Stomach (tissue), 8 donors: ENCODE measurements at regions not wholly inside any gene's neighbourhood (a gene's known extent, or its start where the extent isn't known, plus 50 kb on each side); places are given as distances from the start of the nearest gene placed in this dataset.

Experiments used
- DNase-seq, 2 donors: peaks; one replicate each; pipeline versions ENCODE4 v3.0.0 to v3.0.0-alpha.2; 2013 to 2019
- H3K27ac ChIP-seq, 5 donors: fragments of 200-600 bp in 4 of 5; sonication (generic) in 4 of 5; one replicate each; pipeline ENCODE4 v1.5.1; 2013 to 2019; ENCODE audit warnings: mild to moderate bottlenecking in 1 of 5, moderate library complexity in 1 of 5
- H3K27me3 ChIP-seq, 3 donors: fragments of 200-600 bp; sonication (generic); one replicate each; pipeline ENCODE4 v1.5.1; 2017 to 2019; ENCODE audit warnings: mixed run types in 1 of 3
- H3K36me3 ChIP-seq, 4 donors: fragments of 200-600 bp; sonication (generic); 1 replicate in 3 of 4; 2 replicates in 1 of 4; pipeline ENCODE4 v1.5.1; 2016 to 2019
- H3K4me1 ChIP-seq, 4 donors: fragments of 200-600 bp; sonication (generic); one replicate each; pipeline ENCODE4 v1.5.1; 2016 to 2019
- H3K4me3 ChIP-seq, 4 donors: fragments of 200-600 bp; sonication (generic) in 3 of 4; one replicate each; pipeline ENCODE4 v1.5.1; 2016 to 2019; ENCODE audit warnings: mild to moderate bottlenecking in 1 of 4
- H3K9me3 ChIP-seq, 4 donors: fragments of 200-600 bp; sonication (generic); one replicate each; pipeline ENCODE4 v1.5.1; 2016 to 2019
- EP300 ChIP-seq: sonication (generic); formaldehyde crosslinking; IDR thresholded peaks from one replicate; pipeline ENCODE4 v1.6.1; 2017; ENCODE audit warnings: antibody characterized with exemption
- POLR2A ChIP-seq, 4 donors: fragments of 450-650 bp; IDR thresholded peaks; one replicate each; pipeline ENCODE4 v1.6.1; 2016; ENCODE audit warnings: antibody characterized with exemption in 4 of 4, control low read depth in 2 of 4, mild to moderate bottlenecking in 1 of 4, moderate library complexity in 1 of 4
- POLR2AphosphoS5 ChIP-seq, 3 donors: sonication (generic); formaldehyde crosslinking; IDR thresholded peaks; one replicate each; pipeline ENCODE4 v1.6.1; 2016; ENCODE audit warnings: antibody characterized with exemption in 3 of 3
- WGBS, 5 donors: extraction: QIAGEN DNeasy Blood & Tissue Kit in 3 of 5; methylation state at CpG; one replicate each; pipeline versions ENCODE4 v1.1.5 to v1.1.7; 2013 to 2018; 5-methylcytosine and 5-hydroxymethylcytosine counted together
- intact Hi-C: fragments of 100-400 bp; cut with DNase I; formaldehyde crosslinking; loops from one replicate; pipeline ENCODE4 v1.15.1; 2023; ENCODE audit warnings: low total_unique reads
- TF ChIP-seq, protein P1 (sequence below), 7 experiments: fragments of 450-650 bp in 4 of 7; fragments of 200-600 bp in 3 of 7; sonication (generic) in 3 of 7; IDR thresholded peaks; one replicate each; pipeline ENCODE4 v1.5.1; 2016 to 2019; ENCODE audit warnings: antibody characterized with exemption in 7 of 7, control low read depth in 2 of 7, mild to moderate bottlenecking in 1 of 7
- donor health status: healthy with polysubstance abuse.
- donor health status: Bipolar disorder and iron deficiency.
- donor health status: healthy.

DNA sequence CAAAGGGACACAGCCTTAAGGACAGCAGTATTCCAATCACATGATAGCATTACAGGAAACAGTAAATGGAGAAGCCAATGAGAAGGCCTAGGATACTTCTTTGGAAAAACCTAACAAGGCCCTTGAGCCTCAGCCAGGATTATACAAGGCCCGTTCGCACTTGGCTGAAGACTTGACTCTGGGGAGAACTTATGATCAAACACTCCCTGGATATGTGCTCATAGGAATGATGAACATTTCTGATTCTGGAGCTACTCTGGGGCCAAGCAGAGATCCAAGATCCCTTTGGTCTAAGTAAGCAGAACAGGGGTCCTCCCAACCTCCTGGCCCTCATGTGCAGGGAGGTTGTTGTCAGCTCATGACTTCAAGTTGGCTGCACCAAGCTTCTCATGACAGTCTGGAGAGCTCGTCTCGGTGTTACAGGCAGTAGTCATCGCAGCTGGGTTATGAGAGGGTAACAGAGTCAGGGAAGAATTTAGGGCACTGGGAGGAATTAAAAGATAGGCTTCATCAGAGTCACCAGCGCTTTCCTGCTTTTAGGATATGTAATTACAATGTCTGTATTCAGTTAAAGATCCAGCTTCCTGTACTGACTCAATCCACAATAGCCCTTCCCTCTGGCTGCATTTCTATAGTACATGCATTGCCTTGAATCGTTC is 92.5 kb upstream of the IRF2BP2 start:
- H3K4me1 ChIP-seq: peaks cover 12 to 42% (median 18%) of the 10 kb centered on the region in 4 donors
- no peak for TF ChIP-seq EP300
- no peak for TF ChIP-seq POLR2A (IDR thresholded peaks at IDR 0.05)
- TF ChIP-seq, protein P1, sequence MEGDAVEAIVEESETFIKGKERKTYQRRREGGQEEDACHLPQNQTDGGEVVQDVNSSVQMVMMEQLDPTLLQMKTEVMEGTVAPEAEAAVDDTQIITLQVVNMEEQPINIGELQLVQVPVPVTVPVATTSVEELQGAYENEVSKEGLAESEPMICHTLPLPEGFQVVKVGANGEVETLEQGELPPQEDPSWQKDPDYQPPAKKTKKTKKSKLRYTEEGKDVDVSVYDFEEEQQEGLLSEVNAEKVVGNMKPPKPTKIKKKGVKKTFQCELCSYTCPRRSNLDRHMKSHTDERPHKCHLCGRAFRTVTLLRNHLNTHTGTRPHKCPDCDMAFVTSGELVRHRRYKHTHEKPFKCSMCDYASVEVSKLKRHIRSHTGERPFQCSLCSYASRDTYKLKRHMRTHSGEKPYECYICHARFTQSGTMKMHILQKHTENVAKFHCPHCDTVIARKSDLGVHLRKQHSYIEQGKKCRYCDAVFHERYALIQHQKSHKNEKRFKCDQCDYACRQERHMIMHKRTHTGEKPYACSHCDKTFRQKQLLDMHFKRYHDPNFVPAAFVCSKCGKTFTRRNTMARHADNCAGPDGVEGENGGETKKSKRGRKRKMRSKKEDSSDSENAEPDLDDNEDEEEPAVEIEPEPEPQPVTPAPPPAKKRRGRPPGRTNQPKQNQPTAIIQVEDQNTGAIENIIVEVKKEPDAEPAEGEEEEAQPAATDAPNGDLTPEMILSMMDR (IDR thresholded peaks at IDR 0.05): no peak
- TF ChIP-seq POLR2AphosphoS5 (IDR thresholded peaks at IDR 0.05): no peak
- H3K27me3 ChIP-seq: no peaks in the 10 kb centered on the region
- H3K27ac ChIP-seq: peak overlapping the region in 2 of 5 donors; percentile 20 to 69
- H3K36me3 ChIP-seq: no peaks in the 10 kb centered on the region
- no peaks in the 10 kb centered on the region for H3K9me3 ChIP-seq
- DNase-seq: peak in 1 of 2 donors; percentile 84
- intact Hi-C loops: loop anchor here (10.0 kb wide), 1 partner anchor 78 kb away; no protein-coding TSS in a partner anchor
- WGBS, 5 donors: 68 to 80% (median 79%) methylated on average over 7 of the region's 7 CpGs
- H3K4me3 ChIP-seq: no peak overlapping the region

DNA sequence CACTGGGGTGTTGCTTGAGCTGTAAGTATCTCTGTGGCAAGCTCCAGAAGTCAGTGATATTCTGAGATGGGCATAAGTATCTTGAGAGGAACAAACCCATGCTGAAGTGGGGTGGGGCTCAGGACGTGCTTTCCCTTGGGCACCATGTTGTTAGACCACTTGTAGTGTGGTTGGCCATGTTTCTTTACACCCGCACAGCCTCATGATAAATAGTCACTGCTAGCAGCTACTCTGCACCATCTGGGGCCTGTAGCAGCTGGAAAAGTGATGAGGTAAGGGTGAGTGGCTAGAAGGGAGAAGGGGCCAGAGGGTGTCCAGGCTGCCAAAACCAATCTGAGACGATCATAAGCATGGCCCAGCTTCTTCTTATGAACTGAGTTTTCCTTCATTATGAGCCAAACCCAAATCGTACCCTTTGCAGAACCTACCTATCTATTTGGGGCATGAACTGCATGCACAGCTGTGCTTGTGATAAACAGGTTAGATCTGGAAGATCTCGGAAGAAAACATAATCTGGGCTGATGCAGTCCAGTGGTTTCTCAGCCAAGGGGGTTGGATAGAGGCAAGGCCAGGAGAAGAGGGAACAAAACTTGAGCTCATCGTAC is 91.9 kb upstream of the IRF2BP2 start:
- WGBS, 5 donors: 82 to 90% (median 87%) methylated on average over 6 of the region's 6 CpGs
- DNase-seq: peak in 1 of 2 donors; percentile 48

DNA sequence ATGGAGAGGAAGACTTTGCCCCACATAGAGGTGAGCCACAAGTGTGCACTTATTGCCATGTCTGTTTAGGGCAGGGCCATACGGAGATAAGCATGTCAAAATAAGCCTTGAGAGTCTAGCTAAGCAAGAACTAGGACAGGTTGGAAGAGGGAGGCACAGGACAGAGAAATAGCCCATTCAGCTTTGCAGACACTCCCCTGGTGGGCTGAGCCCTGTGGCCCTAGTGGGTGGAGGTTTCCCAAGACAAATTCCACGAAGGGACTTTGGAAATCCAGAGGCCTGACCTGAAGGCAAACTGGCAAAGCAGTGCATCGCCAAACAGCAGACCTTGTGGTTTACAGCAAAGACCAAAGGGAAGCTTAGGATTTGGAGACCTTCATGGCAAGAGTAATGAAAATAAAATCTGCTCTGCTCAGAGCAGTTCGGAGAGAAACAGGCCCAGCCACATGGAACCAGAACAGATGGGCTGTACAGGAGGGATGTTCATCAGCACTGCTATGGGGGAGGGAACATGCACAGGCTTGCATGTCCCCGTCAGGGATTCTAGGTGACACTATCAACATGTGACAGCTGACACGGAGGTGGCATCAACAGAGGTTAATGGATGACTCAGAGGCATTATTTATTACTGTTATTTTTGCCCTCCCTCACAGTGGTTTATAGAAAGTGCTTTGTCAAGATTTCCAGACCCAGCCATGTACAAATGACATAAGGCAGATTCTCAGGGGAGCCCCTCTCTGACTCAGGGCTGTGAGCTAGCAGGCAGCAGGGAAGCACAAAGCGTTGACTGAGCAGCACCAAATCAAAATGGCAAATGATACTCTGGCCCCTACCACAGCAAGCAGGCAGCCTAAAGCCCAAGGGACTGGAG is 90.1 kb upstream of the IRF2BP2 start:
- Histone ChIP-seq H3K4me3 (no peak overlapping the region), H3K4me1 (peaks cover 7 to 19% (median 12%) of the 10 kb centered on the region in 4 donors), H3K27me3 (no peaks in the 10 kb centered on the region), H3K27ac (peak overlapping the region in 4 of 5 donors; percentile 27 to 69 (median 31)), H3K36me3 (no peaks in the 10 kb centered on the region), H3K9me3 (no peaks in the 10 kb centered on the region)
- DNase-seq: peak in 1 of 2 donors; percentile 72
- intact Hi-C loops: loop anchor here (10.0 kb wide), 1 partner anchor 75 kb away; no protein-coding TSS in a partner anchor
- WGBS, 5 donors: 54 to 64% (median 59%) methylated on average over 7 of the region's 7 CpGs
- TF ChIP-seq, protein P1 (IDR thresholded peaks at IDR 0.05): no peak
- TF ChIP-seq POLR2A (IDR thresholded peaks at IDR 0.05) (no peak), POLR2AphosphoS5 (IDR thresholded peaks at IDR 0.05) (peak in 1 of 3 donors; percentile 38), EP300 (no peak)

More for the DNA sequence above, 91.9 kb upstream of the IRF2BP2 start:
- H3K36me3 ChIP-seq: no peaks in the 10 kb centered on the region
- no peaks in the 10 kb centered on the region for H3K9me3 ChIP-seq
- no peak overlapping the region for H3K4me3 ChIP-seq
- peaks cover 8 to 35% (median 13%) of the 10 kb centered on the region in 4 donors for H3K4me1 ChIP-seq
- H3K27me3 ChIP-seq: no peaks in the 10 kb centered on the region
- TF ChIP-seq POLR2AphosphoS5 (IDR thresholded peaks at IDR 0.05): no peak
- no peak for TF ChIP-seq POLR2A (IDR thresholded peaks at IDR 0.05)
- TF ChIP-seq, protein P1 (IDR thresholded peaks at IDR 0.05): no peak
- no peak for TF ChIP-seq EP300
- intact Hi-C loops: loop anchor here (10.0 kb wide), 1 partner anchor 77 kb away; no protein-coding TSS in a partner anchor
- H3K27ac ChIP-seq: peak overlapping the region in 2 of 5 donors; percentile 20 to 69

DNA sequence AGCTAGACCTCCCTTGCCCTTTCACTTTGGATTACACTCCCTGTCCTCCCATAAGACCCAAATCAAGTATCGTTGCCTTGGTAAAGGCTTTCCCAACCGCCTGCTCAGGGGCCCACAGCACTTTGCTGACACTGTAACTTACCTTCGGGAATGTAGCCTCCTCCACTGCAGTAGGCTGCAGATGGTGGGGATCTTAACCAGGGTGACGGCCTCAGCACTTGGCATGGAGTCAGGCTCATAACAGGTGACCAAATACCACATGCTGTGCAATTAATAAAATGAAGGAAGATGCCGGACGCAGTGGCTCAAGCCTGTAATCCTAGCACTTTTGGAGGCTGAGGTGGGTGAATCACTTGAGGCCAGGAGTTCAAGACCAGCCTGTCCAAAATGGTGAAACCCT is 88.7 kb upstream of the IRF2BP2 start:
- no peak for DNase-seq
- H3K36me3 ChIP-seq: no peaks in the 10 kb centered on the region
- TF ChIP-seq, protein P1 (IDR thresholded peaks at IDR 0.05): no peak
- TF ChIP-seq POLR2AphosphoS5 (IDR thresholded peaks at IDR 0.05): no peak
- TF ChIP-seq POLR2A (IDR thresholded peaks at IDR 0.05): no peak
- TF ChIP-seq EP300: no peak
- intact Hi-C loops: no loop called here
- no peak overlapping the region for H3K4me3 ChIP-seq
- 93 to 99% (median 93%) methylated on average over 6 of the region's 6 CpGs for WGBS, 5 donors
- peaks cover 7 to 16% (median 12%) of the 10 kb centered on the region in 4 donors for H3K4me1 ChIP-seq
- H3K27me3 ChIP-seq: no peaks in the 10 kb centered on the region
- no peak overlapping the region for H3K27ac ChIP-seq
- H3K9me3 ChIP-seq: no peaks in the 10 kb centered on the region
